Ovary (tissue), 7 donors: ENCODE measurements at regions not wholly inside any gene's neighbourhood (a gene's known extent, or its start where the extent isn't known, plus 50 kb on each side); places are given as distances from the start of the nearest gene placed in this dataset.

ENCODE experiments used
- DNase-seq, 5 donors: peaks; one replicate each; pipeline ENCODE4 v3.0.0-alpha.2; 2019 to 2020
- H3K27ac ChIP-seq, 2 donors: fragments of 200-600 bp; one replicate each; pipeline versions ENCODE4 v1.5.1 to v1.8.0; 2019 to 2022
- H3K27me3 ChIP-seq: fragments of 200-600 bp; one replicate; pipeline ENCODE4 v1.8.0; 2022
- H3K36me3 ChIP-seq: fragments of 200-600 bp; sonication (generic); one replicate; pipeline ENCODE4 v1.5.1; 2019
- H3K4me1 ChIP-seq: one replicate; pipeline ENCODE4 v1.8.1; 2013; ENCODE audit warnings: mild to moderate bottlenecking, moderate library complexity; ENCODE audit not compliant: insufficient read depth
- H3K4me3 ChIP-seq: fragments of 200-600 bp; sonication (generic); one replicate; pipeline ENCODE4 v1.5.1; 2017
- H3K9me3 ChIP-seq, 2 donors: fragments of 200-600 bp in 1 of 2; sonication (generic) in 1 of 2; one replicate each; pipeline versions ENCODE4 v1.5.1 to v1.8.1; 2013 to 2019; ENCODE audit warnings: mild to moderate bottlenecking in 1 of 2, moderate library complexity in 1 of 2
- CTCF ChIP-seq, 3 donors: fragments of 450-650 bp in 2 of 3; fragments of 200-600 bp in 1 of 3; IDR thresholded peaks; one replicate each; pipeline versions ENCODE4 v1.5.1 to v1.8.0; 2016 to 2022; ENCODE audit warnings: antibody characterized with exemption in 3 of 3, mild to moderate bottlenecking in 1 of 3
- EP300 ChIP-seq: sonication (generic); formaldehyde crosslinking; IDR thresholded peaks from one replicate; pipeline ENCODE4 v1.6.1; 2017; ENCODE audit warnings: antibody characterized with exemption
- POLR2A ChIP-seq: fragments of 450-650 bp; IDR thresholded peaks from one replicate; pipeline ENCODE4 v1.6.1; 2017; ENCODE audit warnings: antibody characterized with exemption, mild to moderate bottlenecking, moderate library complexity
- WGBS, 3 donors: extraction: QIAGEN DNeasy Blood & Tissue Kit in 1 of 3; methylation state at CpG; one replicate each; pipeline versions ENCODE4 v1.1.5 to v1.1.7; 2013 to 2017; 5-methylcytosine and 5-hydroxymethylcytosine counted together
- intact Hi-C, 4 donors: fragments of 100-400 bp; cut with DNase I; formaldehyde crosslinking; loops; one replicate each; pipeline versions ENCODE4 v1.11.0 to v1.15.1; 2022 to 2023
- donor health status: DM: no; HTN: no; CAD: no; lungs with moderate emphysema.
- donor health status: DM: no; HTN: no; CAD: no.
- donor health status: Bipolar disorder and iron deficiency.
- donor health status: DM: no; HTN: no; CAD: no.
- donor health status: DM: yes; HTN: yes; CAD: no.

DNA sequence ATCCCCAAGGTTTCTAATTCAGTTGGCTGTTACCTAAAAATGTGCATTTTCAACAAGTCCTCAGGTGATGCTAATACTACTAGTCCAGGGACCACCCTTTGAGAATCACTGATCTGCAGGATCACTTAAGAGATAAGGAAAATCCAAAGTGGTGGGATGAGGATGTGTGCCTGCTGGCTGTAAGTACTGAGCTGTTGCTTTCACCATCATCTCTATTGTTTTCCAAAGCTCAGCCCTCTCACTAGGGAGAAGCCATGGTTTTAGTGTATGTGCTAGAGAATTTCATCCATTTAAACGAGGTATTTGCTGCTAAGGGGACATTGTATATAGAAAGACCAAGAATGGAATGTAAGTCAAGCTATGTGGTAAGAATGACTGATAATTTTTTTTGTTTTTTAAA lies 202.3 kb downstream of the KIF21A start:
- Histone ChIP-seq H3K4me1 (no peaks in the 10 kb centered on the region), H3K9me3 (no peaks in the 10 kb centered on the region), H3K4me3 (no peak overlapping the region), H3K27ac (no peak overlapping the region), H3K36me3 (no peaks in the 10 kb centered on the region), H3K27me3 (no peaks in the 10 kb centered on the region)
- intact Hi-C loops = no loop called here
- TF ChIP-seq EP300 (no peak), CTCF (IDR thresholded peaks at IDR 0.05) (no peak), POLR2A (no peak)
- WGBS, 3 donors = 34 to 53% (median 47%) methylated on average over 1 of the region's 1 CpG
- no peak for DNase-seq

GRCh38 chr12:39239490-39240486 lies 203.1 kb downstream of the KIF21A start:
- 70 to 74% (median 72%) methylated on average over 5 of the region's 5 CpGs for WGBS, 3 donors
- Histone ChIP-seq H3K27ac (no peak overlapping the region), H3K36me3 (no peaks in the 10 kb centered on the region), H3K27me3 (no peaks in the 10 kb centered on the region), H3K9me3 (no peaks in the 10 kb centered on the region), H3K4me1 (no peaks in the 10 kb centered on the region), H3K4me3 (no peak overlapping the region)
- intact Hi-C loops = no loop called here
- TF ChIP-seq EP300 (no peak), CTCF (IDR thresholded peaks at IDR 0.05) (no peak), POLR2A (no peak)
- no peak for DNase-seq

DNA sequence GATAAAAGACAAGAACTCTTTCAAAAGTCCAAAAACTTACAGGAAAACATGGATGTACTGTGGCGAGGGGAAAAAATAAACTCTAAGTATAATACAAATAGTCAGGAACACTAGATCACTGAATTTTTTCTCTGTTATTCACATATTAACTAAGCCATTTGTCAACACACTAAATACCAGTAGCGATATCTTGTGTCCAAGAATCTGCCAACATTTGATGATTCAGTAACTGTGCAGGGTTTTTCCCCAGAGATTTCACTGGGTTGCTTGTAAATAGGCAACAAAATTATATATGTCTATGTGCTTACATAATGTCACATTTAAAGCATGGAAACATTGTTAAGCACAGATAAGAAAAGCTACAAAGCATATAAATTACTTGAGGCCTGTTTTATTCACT lies 205.9 kb downstream of the KIF21A start:
- WGBS, 3 donors = 25 to 46% (median 42%) methylated on average over 2 of the region's 2 CpGs

More for the DNA sequence above, 205.9 kb downstream of the KIF21A start:
- no peak overlapping the region for H3K4me3 ChIP-seq
- DNase-seq = no peak
- intact Hi-C loops = no loop called here
- H3K4me1 ChIP-seq = no peaks in the 10 kb centered on the region
- no peaks in the 10 kb centered on the region for H3K36me3 ChIP-seq
- no peaks in the 10 kb centered on the region for H3K27me3 ChIP-seq
- H3K27ac ChIP-seq = no peak overlapping the region
- no peak for TF ChIP-seq POLR2A
- no peak for TF ChIP-seq CTCF (IDR thresholded peaks at IDR 0.05)
- TF ChIP-seq EP300 = no peak
- H3K9me3 ChIP-seq = no peaks in the 10 kb centered on the region
